HepG2 (cell line): ENCODE measurements at regions not wholly inside any gene's neighbourhood (a gene's known extent, or its start where the extent isn't known, plus 50 kb on each side); places are given as distances from the start of the nearest gene placed in this dataset.

ENCODE experiments used
- ELF4 ChIP-seq: sonication (generic); formaldehyde crosslinking; IDR thresholded peaks from 2 replicates; pipeline ENCODE4 v1.5.0; 2020; ENCODE audit warnings: missing genetic modification reagents, mild to moderate bottlenecking, moderate library complexity, borderline replicate concordance
- ESRRA ChIP-seq: sonication (generic); formaldehyde crosslinking; IDR thresholded peaks from 2 replicates; pipeline ENCODE4 v1.5.1; 2020; ENCODE audit warnings: mild to moderate bottlenecking, low read depth, missing genetic modification reagents
- EZH2 ChIP-seq: conservative IDR thresholded peaks from 2 replicates; pipeline ENCODE4 v1.6.1; 2012; ENCODE audit warnings: mild to moderate bottlenecking, low read depth, low read length, moderate library complexity
- JUNB ChIP-seq: sonication (generic); formaldehyde crosslinking; IDR thresholded peaks from 2 replicates; pipeline ENCODE4 v1.8.0; 2022; ENCODE audit warnings: missing genetic modification reagents, mild to moderate bottlenecking, borderline replicate concordance
- ZNF124 ChIP-seq: sonication (generic); formaldehyde crosslinking; IDR thresholded peaks from 2 replicates; pipeline ENCODE4 v1.4.0; 2020; ENCODE audit warnings: missing genetic modification reagents
- ZNF513 ChIP-seq: sonication (generic); formaldehyde crosslinking; conservative IDR thresholded peaks from 2 replicates; pipeline ENCODE4 v1.5.0; 2020; ENCODE audit warnings: missing genetic modification reagents
- ZNF605 ChIP-seq: sonication (generic); formaldehyde crosslinking; IDR thresholded peaks from 2 replicates; pipeline ENCODE4 v1.8.0; 2022; ENCODE audit warnings: mild to moderate bottlenecking, missing genetic modification reagents

GRCh38 chr12:115000038-115000437 lies 316.1 kb upstream of the TBX3 start:
- TF ChIP-seq EZH2 (no peak), JUNB (CRISPR knock-in tag) (no peak), ESRRA (no peak), ELF4 (no peak), ZNF605 (CRISPR knock-in tag) (no peak), ZNF124 (CRISPR knock-in tag) (no peak), ZNF513 (CRISPR knock-in tag) (no peak)
